ENCODE measurements at regions not wholly inside any gene's neighbourhood (a gene's known extent, or its start where the extent isn't known, plus 50 kb on each side); places are given as distances from the start of the nearest gene placed in this dataset.

DNA sequence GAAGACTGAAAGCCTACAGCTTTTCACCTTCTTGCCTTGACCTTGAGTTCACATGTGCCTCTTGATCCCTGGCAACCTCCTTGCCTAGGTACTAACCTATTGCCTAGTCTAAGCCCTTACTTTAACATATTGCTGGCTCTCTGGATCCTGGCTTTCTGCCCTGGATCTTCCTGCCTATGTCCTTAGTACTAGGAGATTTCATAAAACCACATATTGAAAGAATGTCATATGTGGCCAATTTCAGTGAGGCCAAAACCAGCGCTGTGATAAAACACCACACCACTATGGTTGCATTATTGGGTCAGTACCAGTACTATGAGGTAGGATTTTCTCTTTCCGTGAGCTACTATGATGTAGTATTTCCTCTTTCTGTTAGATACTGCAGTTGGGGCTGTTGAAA lies 80.4 kb downstream of the CT47B1 start:
- H3K27me3 Mint-ChIP-seq (ENCODE audit: low read depth in 2 of 2) = peaks cover 0 to 2% of the 10 kb centered on the region in 2 donors
- DNase-seq = no peak
- H3K36me3 ChIP-seq (ENCODE audit: control insufficient read depth, insufficient read depth, low read length) = no peaks in the 10 kb centered on the region
- no peaks in the 10 kb centered on the region for H3K4me1 ChIP-seq (ENCODE audit: control insufficient read depth, insufficient read depth, low read length)
- no peak overlapping the region for H3K27ac ChIP-seq (ENCODE audit: low read length)
- no peaks in the 10 kb centered on the region for H3K27me3 ChIP-seq (ENCODE audit: control insufficient read depth, insufficient read depth, low read length)
- TF ChIP-seq, protein P1, sequence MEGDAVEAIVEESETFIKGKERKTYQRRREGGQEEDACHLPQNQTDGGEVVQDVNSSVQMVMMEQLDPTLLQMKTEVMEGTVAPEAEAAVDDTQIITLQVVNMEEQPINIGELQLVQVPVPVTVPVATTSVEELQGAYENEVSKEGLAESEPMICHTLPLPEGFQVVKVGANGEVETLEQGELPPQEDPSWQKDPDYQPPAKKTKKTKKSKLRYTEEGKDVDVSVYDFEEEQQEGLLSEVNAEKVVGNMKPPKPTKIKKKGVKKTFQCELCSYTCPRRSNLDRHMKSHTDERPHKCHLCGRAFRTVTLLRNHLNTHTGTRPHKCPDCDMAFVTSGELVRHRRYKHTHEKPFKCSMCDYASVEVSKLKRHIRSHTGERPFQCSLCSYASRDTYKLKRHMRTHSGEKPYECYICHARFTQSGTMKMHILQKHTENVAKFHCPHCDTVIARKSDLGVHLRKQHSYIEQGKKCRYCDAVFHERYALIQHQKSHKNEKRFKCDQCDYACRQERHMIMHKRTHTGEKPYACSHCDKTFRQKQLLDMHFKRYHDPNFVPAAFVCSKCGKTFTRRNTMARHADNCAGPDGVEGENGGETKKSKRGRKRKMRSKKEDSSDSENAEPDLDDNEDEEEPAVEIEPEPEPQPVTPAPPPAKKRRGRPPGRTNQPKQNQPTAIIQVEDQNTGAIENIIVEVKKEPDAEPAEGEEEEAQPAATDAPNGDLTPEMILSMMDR (IDR thresholded peaks at IDR 0.05) = no peak
- H3K4me3 Mint-ChIP-seq = no peak overlapping the region
- no peak overlapping the region for H3K4me3 ChIP-seq (ENCODE audit: low read length)
- no peak for ATAC-seq
- H3K36me3 Mint-ChIP-seq = no peaks in the 10 kb centered on the region
- H3K9me3 Mint-ChIP-seq = no peaks in the 10 kb centered on the region
- no CpG with 5 or more reads among the region's 2 CpGs for WGBS (ENCODE audit: insufficient coverage)
- peaks cover under 1 to 2% of the 10 kb centered on the region in 2 donors for H3K4me1 Mint-ChIP-seq
- no peaks in the 10 kb centered on the region for H3K9me3 ChIP-seq (ENCODE audit: control insufficient read depth, insufficient read depth, low read length)
- intact Hi-C loops (cut with micrococcal nuclease) = no loop called here
- no peak overlapping the region for H3K27ac Mint-ChIP-seq

DNA sequence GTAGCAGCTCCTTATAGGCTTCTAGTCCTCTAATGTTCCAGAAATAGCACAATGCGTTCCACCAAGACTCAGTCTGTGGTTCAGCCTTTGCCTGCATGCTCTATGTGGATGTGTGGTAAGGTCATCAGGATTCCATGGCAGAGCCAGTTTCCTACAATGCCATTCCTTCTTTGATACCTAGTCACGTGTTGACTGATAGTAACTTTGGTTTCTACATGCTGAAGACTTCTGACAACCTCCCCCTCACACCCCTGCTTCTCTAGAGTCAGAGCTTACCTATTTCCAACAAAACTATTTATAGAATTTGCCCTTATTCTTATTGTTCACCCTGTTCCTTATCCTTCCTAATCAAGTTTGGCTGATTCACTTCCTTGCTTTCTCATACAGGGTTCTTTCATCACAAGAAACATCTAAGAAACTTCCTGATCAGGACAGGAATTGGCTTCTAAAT lies 81.1 kb downstream of the CT47B1 start:
- H3K9me3 ChIP-seq (ENCODE audit: control insufficient read depth, insufficient read depth, low read length) = no peaks in the 10 kb centered on the region
- no peaks in the 10 kb centered on the region for H3K36me3 Mint-ChIP-seq
- no peak overlapping the region for H3K4me3 Mint-ChIP-seq
- 50% methylated on average over 1 of the region's 2 CpGs for WGBS (ENCODE audit: insufficient coverage)
- no peaks in the 10 kb centered on the region for H3K4me1 ChIP-seq (ENCODE audit: control insufficient read depth, insufficient read depth, low read length)
- intact Hi-C loops (cut with micrococcal nuclease) = no loop called here
- peaks cover 5 to 6% of the 10 kb centered on the region in 2 donors for H3K4me1 Mint-ChIP-seq
- no peaks in the 10 kb centered on the region for H3K9me3 Mint-ChIP-seq
- H3K4me3 ChIP-seq (ENCODE audit: low read length) = no peak overlapping the region
- DNase-seq (no peak), ATAC-seq (no peak)
- H3K27ac ChIP-seq (ENCODE audit: low read length) = no peak overlapping the region
- TF ChIP-seq, protein P1 (IDR thresholded peaks at IDR 0.05) = no peak
- H3K27ac Mint-ChIP-seq = no peak overlapping the region
- no peaks in the 10 kb centered on the region for H3K27me3 ChIP-seq (ENCODE audit: control insufficient read depth, insufficient read depth, low read length)
- peaks cover 0 to 2% of the 10 kb centered on the region in 2 donors for H3K27me3 Mint-ChIP-seq (ENCODE audit: low read depth in 2 of 2)
- no peaks in the 10 kb centered on the region for H3K36me3 ChIP-seq (ENCODE audit: control insufficient read depth, insufficient read depth, low read length)

DNA sequence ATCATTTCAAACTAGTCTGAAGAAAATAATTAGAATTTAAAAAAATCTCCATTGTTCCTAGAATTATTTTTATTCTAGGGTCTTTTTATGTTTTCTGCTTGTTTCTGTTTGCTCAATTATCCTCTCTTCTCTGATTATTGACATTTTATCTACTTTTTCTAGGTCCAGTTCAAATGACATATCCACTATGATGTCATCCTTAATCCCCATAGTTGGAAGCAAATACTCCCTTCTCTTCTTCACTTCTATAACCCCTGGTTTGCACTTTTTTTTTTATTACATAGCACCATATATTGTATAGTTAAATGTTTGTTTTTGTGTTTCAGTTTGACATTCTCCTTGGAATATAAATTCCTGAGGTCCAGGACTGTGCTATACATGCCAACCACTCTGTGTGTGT lies 82.6 kb downstream of the CT47B1 start:
- Mint-ChIP-seq H3K27me3 (ENCODE audit: low read depth in 2 of 2) (peaks cover 0 to 2% of the 10 kb centered on the region in 2 donors), H3K27ac (no peak overlapping the region), H3K4me1 (peaks cover 5 to 6% of the 10 kb centered on the region in 2 donors), H3K4me3 (no peak overlapping the region), H3K9me3 (no peaks in the 10 kb centered on the region), H3K36me3 (no peaks in the 10 kb centered on the region)
- no peak overlapping the region for H3K4me3 ChIP-seq (ENCODE audit: low read length)
- TF ChIP-seq, protein P1 (IDR thresholded peaks at IDR 0.05) = no peak
- no peaks in the 10 kb centered on the region for H3K36me3 ChIP-seq (ENCODE audit: control insufficient read depth, insufficient read depth, low read length)
- no peaks in the 10 kb centered on the region for H3K4me1 ChIP-seq (ENCODE audit: control insufficient read depth, insufficient read depth, low read length)
- ATAC-seq = no peak
- intact Hi-C loops (cut with micrococcal nuclease) = no loop called here
- no peaks in the 10 kb centered on the region for H3K9me3 ChIP-seq (ENCODE audit: control insufficient read depth, insufficient read depth, low read length)
- no peaks in the 10 kb centered on the region for H3K27me3 ChIP-seq (ENCODE audit: control insufficient read depth, insufficient read depth, low read length)
- no peak overlapping the region for H3K27ac ChIP-seq (ENCODE audit: low read length)
- DNase-seq = no peak

DNA sequence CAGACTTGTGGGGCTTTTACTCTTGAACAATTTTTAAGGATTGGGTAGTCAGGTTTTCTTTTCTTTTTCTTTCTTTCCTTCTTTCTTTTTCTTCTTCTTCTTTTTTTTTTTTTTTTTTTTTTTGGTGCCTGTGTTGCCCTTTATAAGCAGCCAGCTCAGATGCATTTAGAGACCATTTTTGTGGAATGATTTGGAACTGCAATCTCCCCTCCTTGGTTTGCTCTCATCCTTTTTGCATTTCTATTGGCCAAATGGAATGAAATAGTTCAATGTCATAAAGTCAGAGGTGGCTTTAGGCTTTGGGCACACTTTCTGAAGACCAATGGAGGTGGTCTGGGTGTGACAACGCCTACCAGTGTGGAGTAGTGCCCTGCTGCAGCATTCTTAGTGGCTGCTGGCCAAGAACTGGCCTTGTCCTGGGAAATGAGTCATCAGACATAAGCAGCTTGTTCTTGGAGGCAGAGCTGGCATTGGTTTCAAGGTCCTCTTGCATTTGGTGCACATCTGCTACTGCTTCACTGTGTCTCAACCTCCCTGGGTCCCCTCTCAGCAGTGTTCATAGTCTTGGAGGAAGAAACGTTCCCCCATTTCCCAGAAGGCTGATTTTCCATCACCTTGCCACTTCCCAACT lies 84.5 kb downstream of the CT47B1 start:
- peaks cover 0 to 2% of the 10 kb centered on the region in 2 donors for H3K27me3 Mint-ChIP-seq (ENCODE audit: low read depth in 2 of 2)
- H3K36me3 ChIP-seq (ENCODE audit: control insufficient read depth, insufficient read depth, low read length) = no peaks in the 10 kb centered on the region
- ATAC-seq (no peak), DNase-seq (no peak)
- no peak overlapping the region for H3K27ac ChIP-seq (ENCODE audit: low read length)
- H3K4me1 Mint-ChIP-seq = peaks cover 5 to 6% of the 10 kb centered on the region in 2 donors
- TF ChIP-seq, protein P1 (IDR thresholded peaks at IDR 0.05) = no peak
- H3K36me3 Mint-ChIP-seq = no peaks in the 10 kb centered on the region
- H3K9me3 Mint-ChIP-seq = no peaks in the 10 kb centered on the region
- no peaks in the 10 kb centered on the region for H3K9me3 ChIP-seq (ENCODE audit: control insufficient read depth, insufficient read depth, low read length)
- intact Hi-C loops (cut with micrococcal nuclease) = no loop called here
- H3K27me3 ChIP-seq (ENCODE audit: control insufficient read depth, insufficient read depth, low read length) = no peaks in the 10 kb centered on the region
- WGBS (ENCODE audit: insufficient coverage) = 61% methylated on average over 2 of the region's 2 CpGs
- H3K4me3 Mint-ChIP-seq = no peak overlapping the region
- no peak overlapping the region for H3K4me3 ChIP-seq (ENCODE audit: low read length)
- H3K27ac Mint-ChIP-seq = no peak overlapping the region
- H3K4me1 ChIP-seq (ENCODE audit: control insufficient read depth, insufficient read depth, low read length) = no peaks in the 10 kb centered on the region
